Left renal cortex interstitium (tissue), 4 donors: ENCODE measurements at regions not wholly inside any gene's neighbourhood (a gene's known extent, or its start where the extent isn't known, plus 50 kb on each side); places are given as distances from the start of the nearest gene placed in this dataset.
"Not testable (repeated sequence)": the region's sequence is repeated elsewhere in the genome, so short reads cannot be mapped to it uniquely, and the experiment has no call there.

ENCODE experiments used
- DNase-seq, 4 donors: peaks; one replicate each; pipeline ENCODE4 v3.0.0-alpha.2; 2013; ENCODE audit warnings: low read depth in 4 of 4, low spot score in 2 of 4, missing footprints in 1 of 4

DNA sequence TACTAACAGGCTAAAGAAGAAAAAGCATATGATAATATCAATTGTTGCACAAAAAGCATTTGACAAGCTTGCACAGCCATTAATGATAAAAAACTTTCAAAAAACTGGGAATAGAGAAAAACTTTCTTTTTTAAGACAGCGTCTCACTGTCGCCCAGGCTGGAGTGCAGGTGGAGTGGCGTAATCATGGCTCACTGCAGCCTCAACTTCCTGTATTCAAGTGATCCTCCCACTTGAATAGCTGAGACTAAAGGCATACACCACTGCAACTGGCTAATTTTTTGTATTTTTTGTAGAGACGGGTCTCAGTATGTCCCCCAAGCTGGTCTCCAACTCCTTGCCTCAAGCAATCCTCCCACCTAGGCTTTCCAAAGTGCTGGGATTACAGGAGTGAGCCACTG is 382.8 kb downstream of the TSHZ3 start:
- DNase-seq = no peak

DNA sequence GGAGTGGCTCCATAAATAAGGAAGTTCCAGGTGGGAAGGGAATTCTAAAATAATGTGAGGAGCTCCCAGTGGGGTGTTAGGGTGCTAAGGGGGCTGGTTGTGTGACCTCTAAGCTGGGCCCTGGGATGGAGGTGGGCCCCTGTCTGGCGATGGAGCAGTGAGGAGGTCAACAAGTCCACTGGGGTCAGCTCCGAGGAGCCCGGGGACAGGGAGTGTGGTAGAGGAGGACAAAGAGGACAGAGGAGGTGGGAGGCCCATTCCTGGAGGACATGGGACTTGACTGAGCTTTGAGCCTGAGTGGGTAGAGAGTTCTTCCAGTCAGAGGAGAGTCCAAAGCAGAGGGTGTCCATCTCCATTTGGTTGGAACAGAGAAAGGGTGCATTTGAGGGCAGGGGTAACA is 390.2 kb downstream of the TSHZ3 start:
- DNase-seq = no peak

DNA sequence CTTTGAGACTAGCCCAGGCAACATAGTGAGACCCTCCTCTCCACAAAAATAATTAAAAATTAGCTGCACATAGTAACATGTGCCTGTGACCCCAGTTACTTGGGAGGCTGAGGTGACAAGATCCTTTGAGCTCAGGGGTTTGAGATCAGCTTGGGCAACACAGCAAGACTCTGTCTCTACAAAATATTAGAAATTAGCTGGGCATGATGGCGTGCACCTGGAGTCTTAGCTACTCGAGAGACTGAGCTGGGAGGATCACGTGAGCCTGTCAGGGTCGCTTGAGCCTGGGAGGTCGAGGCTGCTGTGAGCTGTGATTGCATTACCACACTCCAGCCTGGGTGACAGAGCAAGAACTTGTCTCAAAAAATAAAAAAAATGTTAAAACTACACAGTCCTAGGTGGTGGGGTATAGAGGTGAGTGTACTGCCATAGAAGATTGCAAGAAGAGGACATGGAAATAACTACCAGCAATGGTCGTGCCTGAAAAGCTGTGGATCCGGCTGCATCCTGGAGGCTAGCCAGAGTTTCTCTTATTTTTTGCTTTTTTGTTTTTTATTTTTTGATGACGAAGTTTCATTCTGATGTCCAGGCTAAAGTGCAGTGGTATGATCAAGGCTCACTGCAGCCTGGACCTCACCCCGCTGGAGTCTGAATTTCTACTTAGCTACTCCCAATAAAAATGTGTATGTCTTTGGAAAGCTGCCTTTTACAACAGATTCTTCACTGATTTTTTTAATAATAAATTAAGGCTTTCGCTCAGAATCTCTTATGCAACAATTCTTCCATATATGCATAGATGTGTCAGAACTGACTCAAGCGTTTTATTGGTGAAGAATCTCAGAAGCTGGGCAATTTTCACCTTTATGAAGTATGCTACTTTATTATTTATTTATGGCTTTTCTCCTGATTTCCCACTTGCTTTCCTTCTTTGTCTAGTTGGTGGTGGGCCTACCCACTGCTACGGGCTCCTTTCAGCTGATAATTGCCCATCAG is 393.8 kb downstream of the TSHZ3 start:
- DNase-seq = no peak

DNA sequence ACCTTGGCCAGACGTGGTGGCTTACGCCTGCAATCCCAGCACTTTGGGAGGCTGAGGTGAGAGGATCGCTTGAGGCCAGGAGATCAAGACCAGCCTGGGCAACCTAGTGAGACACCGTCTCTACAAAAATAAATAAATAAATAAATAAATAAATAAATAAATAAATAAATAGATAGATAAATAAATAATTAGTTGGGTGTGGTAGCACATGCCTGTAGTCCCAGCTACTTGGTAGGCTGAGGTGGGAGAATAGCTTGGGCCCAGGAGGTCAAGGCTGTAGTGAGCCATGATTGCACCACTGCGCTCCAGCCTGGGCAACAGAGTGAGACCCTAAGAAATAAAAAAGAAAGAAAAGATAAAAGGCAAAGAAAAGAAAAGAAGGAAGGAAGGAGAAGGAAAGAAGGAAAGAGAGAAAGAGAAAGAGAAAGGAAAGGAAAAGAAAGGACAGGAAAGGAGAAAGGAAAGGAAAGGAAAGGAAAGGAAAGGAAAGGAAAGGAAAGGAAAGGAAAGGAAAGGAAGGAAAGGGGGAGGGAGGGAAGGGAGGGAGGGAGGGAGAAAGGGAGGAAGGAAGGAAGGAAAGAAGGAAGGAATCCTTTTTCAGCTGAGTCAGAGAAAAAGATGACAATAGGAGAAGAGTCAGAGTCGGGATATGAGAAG is 404.8 kb downstream of the TSHZ3 start:
- not testable (repeated sequence) for DNase-seq

DNA sequence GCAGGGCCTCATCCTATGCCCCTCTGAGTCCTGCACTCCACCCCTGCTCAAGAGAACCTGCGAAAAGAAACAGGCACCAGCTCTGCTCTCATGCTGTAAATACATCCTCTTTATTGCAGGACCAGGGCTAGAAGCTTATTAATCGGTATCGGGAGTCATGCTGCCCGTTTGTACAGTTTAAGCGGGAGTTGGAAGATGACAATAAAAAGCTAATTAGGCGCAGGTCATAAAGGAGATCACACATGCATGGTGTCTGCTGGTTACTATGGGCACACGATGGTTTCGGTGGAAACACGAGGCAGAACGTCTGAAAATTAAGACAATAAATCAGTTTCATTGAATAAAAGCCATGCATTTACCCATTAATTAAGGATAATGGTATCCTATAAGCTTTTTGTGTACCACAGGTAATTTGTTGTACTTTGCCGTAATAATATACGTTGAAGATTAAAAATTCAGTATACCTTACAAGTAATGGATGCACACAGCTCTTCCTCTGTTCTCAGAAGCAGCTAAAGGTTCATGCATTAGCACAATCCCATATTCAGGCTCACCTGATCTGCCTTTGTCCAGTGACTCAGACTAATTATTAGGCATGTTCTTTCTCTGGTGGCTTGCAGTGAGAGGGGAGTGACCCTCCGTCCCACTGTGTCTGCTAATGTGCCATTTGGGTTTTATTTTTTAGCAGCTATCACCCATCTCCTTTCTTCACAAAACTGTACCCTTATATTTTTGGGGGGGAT is 406.0 kb downstream of the TSHZ3 start:
- DNase-seq = no peak

DNA sequence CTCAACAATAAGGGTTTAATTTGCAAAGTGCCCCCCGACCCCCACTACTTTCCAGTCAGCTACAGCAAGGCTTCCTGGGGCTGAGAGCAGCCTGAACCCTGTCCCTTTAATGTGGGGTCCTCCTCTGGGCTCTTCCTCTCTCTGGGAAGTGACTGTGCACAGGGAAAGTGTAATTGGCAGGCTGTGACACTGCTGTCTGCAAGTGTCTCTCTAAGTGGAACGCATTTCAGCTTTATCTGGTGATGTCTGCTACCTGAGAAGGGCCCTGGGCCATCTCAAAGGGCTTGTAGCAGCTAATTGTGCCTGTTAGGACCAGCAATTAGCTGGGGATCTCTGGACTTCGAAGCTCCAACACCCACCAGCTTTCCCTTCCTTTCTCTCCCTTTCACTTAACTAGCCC is 406.6 kb downstream of the TSHZ3 start:
- no peak for DNase-seq

DNA sequence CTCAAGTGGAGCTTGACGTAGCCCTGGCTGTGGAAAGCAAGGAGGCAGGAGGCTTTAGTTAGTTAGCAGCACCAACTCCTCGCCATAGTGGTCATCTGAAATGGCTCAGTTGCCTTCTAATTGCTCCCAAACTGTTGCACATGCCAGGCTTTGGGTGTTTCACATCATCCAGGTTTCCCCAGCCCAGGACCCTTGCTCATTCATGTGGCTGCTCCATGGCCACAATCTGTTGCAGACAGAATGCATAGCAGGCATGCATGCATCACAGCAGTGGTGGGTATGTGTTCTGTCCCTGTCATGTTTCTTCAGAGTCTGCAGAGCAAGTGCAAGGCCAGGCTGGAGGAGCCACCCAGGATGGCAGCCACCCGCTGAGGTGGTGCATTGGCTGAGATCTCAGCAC is 407.6 kb downstream of the TSHZ3 start:
- no peak for DNase-seq

DNA sequence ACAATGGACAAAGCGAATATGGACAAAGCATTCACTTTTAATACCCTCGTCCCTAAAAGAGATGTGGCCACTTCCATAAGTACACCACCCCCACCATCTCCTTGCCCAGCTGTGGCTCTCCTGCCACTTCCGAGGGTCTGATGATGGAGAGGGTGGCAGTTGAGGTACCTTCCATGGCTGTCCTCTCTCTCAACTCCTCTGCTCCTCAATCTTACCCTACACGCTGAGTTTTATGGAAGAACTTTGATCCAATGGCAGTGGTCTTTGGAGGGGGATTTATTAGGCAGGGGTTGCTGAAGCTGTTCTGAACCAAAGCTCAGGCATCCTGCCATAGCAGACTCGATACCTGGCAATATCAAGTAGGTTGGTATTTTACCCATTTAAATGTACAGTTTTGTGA is 413.0 kb downstream of the TSHZ3 start:
- no peak for DNase-seq

DNA sequence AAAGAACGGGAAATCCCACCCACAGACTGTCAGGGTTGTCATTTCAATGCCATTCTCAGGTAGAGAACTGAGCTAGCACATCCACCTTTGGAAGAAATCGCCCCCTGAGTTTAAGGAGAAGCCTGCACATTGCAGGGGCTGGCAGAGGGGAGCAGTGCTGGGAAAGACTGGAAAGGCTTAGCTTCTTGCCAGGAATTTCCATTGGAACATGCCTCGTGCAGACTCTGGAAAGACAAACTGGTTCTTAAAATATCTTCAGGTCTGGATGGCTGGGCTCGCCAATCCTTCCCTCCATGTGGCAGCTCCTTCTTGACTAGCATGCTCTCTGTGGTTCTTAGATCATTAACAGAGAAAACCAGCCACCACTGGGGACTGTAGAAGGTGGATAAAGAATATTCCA is 414.1 kb downstream of the TSHZ3 start:
- DNase-seq = no peak

DNA sequence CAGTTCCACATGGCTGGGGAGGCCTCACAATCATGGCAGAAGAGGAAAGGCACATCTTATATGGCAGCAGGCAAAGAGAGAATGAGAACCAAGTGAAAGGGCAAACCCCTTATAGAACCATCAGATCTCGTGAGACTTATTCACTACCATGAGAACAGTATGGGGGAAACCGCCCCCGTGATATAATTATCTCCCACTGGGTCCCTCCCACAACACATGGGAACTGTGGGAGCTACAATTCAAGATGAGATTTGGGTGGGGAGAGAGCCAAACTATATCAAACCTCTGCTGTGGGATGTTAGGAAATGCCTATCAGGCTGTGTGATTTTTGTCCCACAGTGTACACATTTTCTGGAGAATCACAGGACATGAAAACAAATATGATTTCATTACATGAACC is 415.8 kb downstream of the TSHZ3 start:
- DNase-seq = not testable (repeated sequence)

DNA sequence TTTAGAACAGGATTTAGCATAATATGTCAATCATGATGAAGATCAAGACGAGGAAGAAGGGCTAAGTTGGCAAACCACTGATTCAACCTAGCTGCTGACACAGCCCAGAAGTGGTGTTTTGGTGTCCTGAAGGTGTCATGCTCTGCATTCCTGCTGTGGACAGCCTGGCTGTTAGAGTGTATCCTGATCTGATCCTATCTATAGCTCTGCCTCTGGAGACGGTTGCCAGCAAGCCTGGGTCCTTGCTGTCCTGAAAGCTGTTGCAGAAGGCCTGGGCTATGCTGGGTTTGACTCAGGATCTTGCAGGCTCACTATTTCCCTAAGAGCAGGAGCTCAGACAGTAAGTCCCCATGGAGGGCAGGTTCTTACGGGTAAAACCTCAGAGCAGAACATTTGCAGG is 416.4 kb downstream of the TSHZ3 start:
- no peak for DNase-seq

DNA sequence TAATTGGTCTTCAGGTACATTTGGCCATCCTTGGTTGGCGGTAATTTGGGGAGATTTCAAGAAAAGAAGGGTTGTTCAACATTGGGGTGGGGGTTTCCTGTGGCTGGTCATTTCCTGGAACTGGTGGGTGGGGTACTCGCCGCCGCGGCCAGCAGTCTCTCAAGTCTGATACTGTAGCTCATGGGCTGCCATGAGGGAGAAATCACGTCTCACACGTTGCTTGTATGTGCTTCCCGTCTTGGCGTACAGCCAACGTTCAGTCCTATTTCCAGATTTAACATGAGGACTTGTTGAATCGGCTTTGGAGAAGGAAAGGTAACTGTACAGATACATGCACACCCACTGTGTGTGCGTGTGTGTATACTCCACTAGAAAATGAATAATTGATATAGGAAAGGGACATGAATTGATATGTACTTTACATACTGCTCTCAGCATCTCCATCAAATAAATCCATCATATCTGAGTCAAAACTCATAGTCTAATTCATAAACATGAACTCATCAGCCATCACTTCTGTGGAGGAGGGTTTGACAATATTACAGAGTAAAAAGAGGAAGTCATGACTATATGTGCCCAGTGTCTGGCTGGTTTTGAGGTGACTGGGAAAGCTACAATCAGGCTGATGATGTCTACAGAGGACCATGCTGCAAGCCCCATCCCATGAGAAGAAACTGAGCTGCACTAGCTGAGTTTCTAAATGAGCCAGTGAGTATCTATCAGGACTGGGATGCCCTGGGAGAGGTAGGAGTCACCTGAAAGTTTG is 418.1 kb downstream of the TSHZ3 start:
- no peak for DNase-seq

DNA sequence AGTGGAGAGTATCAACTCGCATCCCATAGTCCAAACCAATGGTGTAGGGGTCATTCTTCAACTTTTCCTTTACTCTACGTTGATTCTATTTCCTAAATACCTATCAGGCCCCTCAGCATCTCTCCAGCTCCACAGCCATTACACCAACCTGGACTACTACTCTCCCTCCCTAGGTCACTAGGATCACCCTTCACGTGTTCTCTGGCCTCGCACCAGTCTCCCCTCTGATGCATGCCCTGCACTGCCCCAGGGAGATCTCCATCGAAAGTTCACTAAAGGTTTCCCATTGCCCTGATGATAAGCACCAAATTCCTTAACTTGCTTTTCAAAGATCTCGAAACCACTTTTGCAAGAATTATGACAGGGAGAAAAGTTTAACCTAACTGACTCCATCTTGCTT is 421.5 kb downstream of the TSHZ3 start:
- no peak for DNase-seq

DNA sequence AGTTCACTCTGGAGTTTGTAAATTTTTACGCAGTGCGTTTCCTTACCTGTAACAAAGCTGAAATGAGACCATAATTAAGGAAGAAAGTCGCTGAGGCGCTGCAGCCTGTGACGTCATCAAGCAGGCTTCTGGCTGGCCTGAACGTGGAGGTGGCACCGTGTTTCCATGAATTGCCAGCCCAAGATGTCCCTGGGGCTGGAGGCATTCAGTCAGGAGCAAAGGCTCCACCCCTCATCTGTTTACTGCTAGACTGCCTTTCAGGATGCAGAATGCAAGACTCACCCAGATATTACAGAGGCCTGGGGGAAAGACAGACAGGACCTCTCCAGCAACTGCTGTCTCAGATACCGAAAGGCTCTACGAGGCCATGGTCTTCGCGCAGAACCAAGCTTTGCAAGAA is 424.6 kb downstream of the TSHZ3 start:
- DNase-seq = no peak

DNA sequence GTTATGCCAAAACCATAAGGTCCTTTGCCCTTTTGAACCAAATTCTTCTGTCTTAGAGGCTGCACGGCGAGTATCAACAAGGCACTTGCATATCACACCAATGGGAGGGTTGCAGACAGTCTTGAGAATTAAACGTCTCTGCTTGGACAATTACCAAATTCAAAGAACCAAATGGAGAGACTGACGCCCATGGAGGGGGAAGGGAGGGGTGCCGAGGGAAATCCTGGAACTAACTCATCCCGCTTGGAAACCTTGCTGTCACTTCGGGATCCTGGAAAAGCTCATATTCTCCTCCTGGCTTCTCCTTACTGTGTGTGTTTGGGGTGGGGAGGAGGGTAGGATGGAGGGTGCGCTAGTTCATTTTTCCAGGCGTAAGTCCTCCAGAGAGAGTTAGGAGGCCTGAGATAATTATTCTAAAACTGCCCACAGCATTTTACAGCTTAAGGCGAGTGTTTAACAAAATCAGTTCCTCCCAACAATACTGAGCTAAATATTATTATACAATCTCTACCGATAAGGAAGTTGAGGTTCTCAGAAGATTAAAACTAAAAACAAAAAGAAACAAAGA is 425.1 kb downstream of the TSHZ3 start:
- DNase-seq = no peak

DNA sequence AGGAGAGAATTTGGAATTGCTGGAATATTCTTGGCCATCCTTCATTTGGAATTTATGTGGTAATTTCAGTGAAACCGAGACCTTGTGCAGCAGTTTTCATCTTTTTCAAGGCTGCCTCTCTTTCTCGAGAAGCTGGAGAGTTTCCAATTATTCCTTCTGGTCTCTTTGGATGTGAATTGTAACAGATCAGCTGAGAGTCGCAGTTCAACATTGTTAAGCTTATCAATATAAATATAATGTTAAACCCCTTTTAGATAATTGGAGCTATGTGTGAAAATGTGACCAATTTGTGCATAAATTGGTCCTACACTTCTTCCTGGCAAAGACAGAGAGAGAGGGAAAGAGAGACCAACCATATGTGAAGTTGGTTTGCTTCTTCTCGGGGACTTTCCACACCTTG is 425.6 kb downstream of the TSHZ3 start:
- no peak for DNase-seq

DNA sequence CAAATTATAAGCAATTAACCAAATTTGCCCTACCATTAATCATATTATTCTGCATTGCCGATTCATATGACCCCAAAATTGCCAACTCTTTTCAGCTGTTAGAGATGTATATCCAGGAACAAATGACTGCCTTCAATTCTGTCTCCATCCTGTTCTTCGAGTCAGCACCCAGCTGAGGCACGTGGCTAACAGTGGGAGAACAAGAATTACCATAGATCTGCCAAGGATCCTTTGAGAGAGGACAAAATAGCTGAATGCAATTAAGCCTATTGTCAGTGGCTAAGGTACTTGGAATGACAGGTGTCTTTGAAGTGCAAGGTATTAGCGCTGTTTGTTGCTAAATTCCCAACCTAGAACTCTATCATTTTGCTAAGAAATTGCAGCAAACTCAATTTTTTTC is 426.1 kb downstream of the TSHZ3 start:
- DNase-seq = no peak

DNA sequence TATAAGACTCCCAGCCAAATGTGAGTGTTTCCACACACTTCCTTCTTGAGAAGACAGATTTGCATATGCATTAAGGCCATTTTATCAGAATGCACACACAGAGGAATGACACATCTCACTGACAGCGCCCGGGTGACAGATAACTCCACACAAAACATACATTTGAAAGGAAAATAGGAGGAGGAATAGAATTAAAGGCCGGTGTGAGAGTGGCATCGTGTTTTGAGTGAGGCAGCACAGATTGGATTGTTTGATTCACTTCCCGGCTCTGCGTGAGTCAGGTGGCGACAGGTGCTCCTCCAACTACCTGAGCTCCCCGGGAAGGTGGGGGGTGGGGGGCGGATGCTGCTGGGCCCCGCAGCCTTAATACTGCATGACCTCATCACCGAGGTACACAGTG is 429.0 kb downstream of the TSHZ3 start:
- DNase-seq = no peak

DNA sequence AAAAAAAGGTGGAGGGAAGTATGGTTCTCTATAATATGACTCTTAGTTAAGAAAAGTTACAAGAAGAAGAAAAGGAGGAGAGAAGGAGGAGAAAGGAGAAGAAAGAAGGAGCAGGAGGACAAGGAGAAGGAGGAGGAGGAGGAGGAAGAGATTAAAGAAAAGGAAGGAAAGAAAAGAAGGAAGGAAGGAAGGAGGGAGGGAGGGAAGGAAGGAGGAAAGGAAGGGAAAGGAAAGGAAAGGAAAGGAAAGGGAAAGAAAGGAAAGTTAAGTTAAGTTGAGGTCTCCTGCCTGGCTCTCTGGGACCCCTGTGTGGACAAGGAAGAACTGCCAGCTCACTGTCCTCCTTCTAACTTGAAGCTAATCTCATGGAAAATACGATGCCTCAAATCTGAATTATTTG is 429.5 kb downstream of the TSHZ3 start:
- no peak for DNase-seq

DNA sequence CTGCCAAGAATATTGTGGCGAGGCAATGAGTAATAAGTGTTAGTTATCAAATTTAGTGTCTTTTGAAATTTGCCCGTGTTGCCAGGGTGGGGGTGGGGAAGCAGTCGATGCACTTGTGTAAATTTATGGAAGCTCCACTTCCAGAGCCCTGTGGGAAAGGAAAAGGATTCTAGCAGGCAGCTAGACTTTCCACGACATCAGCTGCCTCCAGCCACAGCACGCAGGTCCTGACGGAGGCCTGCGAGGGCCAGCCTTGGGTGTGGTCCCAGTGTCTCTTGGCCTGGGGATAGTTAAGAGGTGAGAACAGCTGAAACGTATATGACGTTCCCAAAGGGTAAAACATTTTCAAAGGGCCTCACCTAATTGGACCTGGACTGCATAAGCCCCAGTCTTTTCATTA is 433.0 kb downstream of the TSHZ3 start:
- no peak for DNase-seq
